ENCODE measurements at regions not wholly inside any gene's neighbourhood (a gene's known extent, or its start where the extent isn't known, plus 50 kb on each side); places are given as distances from the start of the nearest gene placed in this dataset.
"Not testable (repeated sequence)": the region's sequence is repeated elsewhere in the genome, so short reads cannot be mapped to it uniquely, and the experiment has no call there.

- Histone ChIP-seq H3K4me2 (no peak overlapping the region), H3K27ac (no peak overlapping the region), H3K4me3 (no peak overlapping the region), H3K4me1 (no peaks in the 10 kb centered on the region), H3K9me3 (no peaks in the 10 kb centered on the region)
- WGBS (ENCODE audit: missing lambda C conversion rate): 18% methylated on average over 2 of the region's 2 CpGs
- ATAC-seq (no peak), DNase-seq (ENCODE audit: low read depth in 1 of 2, low spot score in 1 of 2) (no peak), FAIRE-seq (no peak)
- ChIA-PET CTCF (no interaction called here), POLR2A (no interaction called here)
- TF ChIP-seq CHD4 (IDR thresholded peaks at IDR 0.05; ENCODE audit: borderline replicate concordance): no peak
- no peak for TF ChIP-seq HOXB5 (CRISPR knock-in tag; IDR thresholded peaks at IDR 0.05)
- no peak for TF ChIP-seq RCOR1 (IDR thresholded peaks at IDR 0.05; ENCODE audit: low read depth, low read length)
- no peak for TF ChIP-seq FOSB (CRISPR knock-in tag; IDR thresholded peaks at IDR 0.05)
- no peak for TF ChIP-seq RNF2 (IDR thresholded peaks at IDR 0.05; ENCODE audit: borderline replicate concordance, low read depth)
- TF ChIP-seq MAFK (IDR thresholded peaks at IDR 0.05; ENCODE audit: partially characterized antibody): no peak
- no peak for TF ChIP-seq POLR2AphosphoS2 (conservative IDR thresholded peaks at IDR 0.05; ENCODE audit: low read length)
- TF ChIP-seq, protein P1, sequence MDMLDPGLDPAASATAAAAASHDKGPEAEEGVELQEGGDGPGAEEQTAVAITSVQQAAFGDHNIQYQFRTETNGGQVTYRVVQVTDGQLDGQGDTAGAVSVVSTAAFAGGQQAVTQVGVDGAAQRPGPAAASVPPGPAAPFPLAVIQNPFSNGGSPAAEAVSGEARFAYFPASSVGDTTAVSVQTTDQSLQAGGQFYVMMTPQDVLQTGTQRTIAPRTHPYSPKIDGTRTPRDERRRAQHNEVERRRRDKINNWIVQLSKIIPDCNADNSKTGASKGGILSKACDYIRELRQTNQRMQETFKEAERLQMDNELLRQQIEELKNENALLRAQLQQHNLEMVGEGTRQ (IDR thresholded peaks at IDR 0.05): no peak
These were observed 71.0 kb downstream of the EBNA1BP2 start for GRCh38 chr1:43101061-43101460.

GRCh38 chr1:43098200-43098599, 73.9 kb downstream of the EBNA1BP2 start:
- CTCF ChIA-PET: no interaction called here
- 75% methylated on average over 2 of the region's 2 CpGs for WGBS (ENCODE audit: missing lambda C conversion rate)
- POLR2A ChIA-PET: no interaction called here
- TF ChIP-seq SMC3 (IDR thresholded peaks at IDR 0.05) (no peak), HDAC2 (IDR thresholded peaks at IDR 0.05) (no peak), ZSCAN20 (CRISPR knock-in tag; IDR thresholded peaks at IDR 0.05) (no peak), FOSL2 (IDR thresholded peaks at IDR 0.05) (no peak), FOSL2 (CRISPR knock-in tag; IDR thresholded peaks at IDR 0.05) (no peak)
- TF ChIP-seq, protein P2, sequence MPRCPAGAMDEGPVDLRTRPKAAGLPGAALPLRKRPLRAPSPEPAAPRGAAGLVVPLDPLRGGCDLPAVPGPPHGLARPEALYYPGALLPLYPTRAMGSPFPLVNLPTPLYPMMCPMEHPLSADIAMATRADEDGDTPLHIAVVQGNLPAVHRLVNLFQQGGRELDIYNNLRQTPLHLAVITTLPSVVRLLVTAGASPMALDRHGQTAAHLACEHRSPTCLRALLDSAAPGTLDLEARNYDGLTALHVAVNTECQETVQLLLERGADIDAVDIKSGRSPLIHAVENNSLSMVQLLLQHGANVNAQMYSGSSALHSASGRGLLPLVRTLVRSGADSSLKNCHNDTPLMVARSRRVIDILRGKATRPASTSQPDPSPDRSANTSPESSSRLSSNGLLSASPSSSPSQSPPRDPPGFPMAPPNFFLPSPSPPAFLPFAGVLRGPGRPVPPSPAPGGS (IDR thresholded peaks at IDR 0.05): no peak
- TF ChIP-seq, protein P1 (IDR thresholded peaks at IDR 0.05): no peak
- ATAC-seq (no peak), DNase-seq (ENCODE audit: low read depth in 1 of 2, low spot score in 1 of 2) (no peak), FAIRE-seq (no peak)
- Histone ChIP-seq H3K4me1 (no peaks in the 10 kb centered on the region), H3K9me3 (no peaks in the 10 kb centered on the region), H3K27ac (no peak overlapping the region), H3K4me2 (no peak overlapping the region), H3K4me3 (no peak overlapping the region)

DNA sequence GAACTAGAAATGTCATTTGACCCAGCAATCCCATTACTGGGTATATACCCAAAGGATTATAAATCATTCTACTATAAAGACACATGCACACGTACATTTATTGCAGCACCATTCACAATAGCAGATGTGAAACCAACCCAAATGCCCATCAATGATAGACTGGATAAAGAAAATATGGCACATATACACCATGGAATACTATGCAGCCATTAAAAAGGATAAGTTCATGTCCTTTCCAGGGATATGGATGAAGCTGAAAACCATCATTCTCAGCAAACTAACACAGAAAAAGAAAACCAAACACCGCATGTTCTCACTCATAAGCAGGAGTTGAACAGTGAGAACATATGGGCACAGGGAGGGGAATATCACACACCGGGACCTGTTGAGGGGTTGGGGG, 75.6 kb downstream of the EBNA1BP2 start:
- POLR2A ChIA-PET, FAIRE-seq, ATAC-seq: not testable (repeated sequence)

GRCh38 chr1:43090812-43091211, 81.3 kb downstream of the EBNA1BP2 start:
- WGBS (ENCODE audit: missing lambda C conversion rate): 73% methylated on average over 7 of the region's 7 CpGs
- H3K4me3 ChIP-seq; POLR2A ChIA-PET; H3K4me1 ChIP-seq; DNase-seq (ENCODE audit: low read depth in 1 of 2, low spot score in 1 of 2); H3K4me2 ChIP-seq; H3K9me3 ChIP-seq; H3K27ac ChIP-seq; ATAC-seq; FAIRE-seq: not testable (repeated sequence)
- CTCF ChIA-PET: interaction anchor here (1.7 to 3.1 kb wide), 2 partner anchors 18 to 177 kb away, joined by 7 to 16 read pairs; no protein-coding TSS in a partner anchor

More for the DNA sequence above, 75.6 kb downstream of the EBNA1BP2 start:
- H3K4me2 ChIP-seq; H3K9me3 ChIP-seq; H3K27ac ChIP-seq; H3K4me3 ChIP-seq; DNase-seq (ENCODE audit: low read depth in 1 of 2, low spot score in 1 of 2); H3K4me1 ChIP-seq; CTCF ChIA-PET: not testable (repeated sequence)
- 65% methylated on average over 3 of the region's 3 CpGs for WGBS (ENCODE audit: missing lambda C conversion rate)

DNA sequence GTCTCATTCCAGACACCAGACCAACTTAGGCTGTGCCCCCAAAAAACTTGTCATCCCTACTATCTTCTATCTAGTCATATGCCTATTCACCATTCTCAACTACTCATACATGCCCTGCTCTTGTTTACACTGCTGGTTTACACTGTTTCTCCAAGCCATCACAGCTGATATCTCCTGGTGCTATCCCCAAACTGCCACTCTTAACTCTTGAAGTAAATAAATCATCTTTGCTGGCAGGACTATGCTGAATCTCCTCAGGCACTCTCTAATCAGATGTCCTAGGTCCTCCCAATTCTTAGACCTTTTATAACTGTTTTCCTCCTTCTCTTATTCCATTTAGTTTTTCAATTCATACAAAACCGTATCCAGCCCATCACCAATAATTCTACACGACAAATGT, 81.9 kb downstream of the EBNA1BP2 start:
- H3K4me3 ChIP-seq; POLR2A ChIA-PET; FAIRE-seq; H3K4me2 ChIP-seq; DNase-seq (ENCODE audit: low read depth in 1 of 2, low spot score in 1 of 2); ATAC-seq; CTCF ChIA-PET; H3K9me3 ChIP-seq; H3K4me1 ChIP-seq; H3K27ac ChIP-seq: not testable (repeated sequence)
- 25% methylated on average over 2 of the region's 2 CpGs for WGBS (ENCODE audit: missing lambda C conversion rate)
